ENCODE measurements at regions not wholly inside any gene's neighbourhood (a gene's known extent, or its start where the extent isn't known, plus 50 kb on each side); places are given as distances from the start of the nearest gene placed in this dataset.

DNA sequence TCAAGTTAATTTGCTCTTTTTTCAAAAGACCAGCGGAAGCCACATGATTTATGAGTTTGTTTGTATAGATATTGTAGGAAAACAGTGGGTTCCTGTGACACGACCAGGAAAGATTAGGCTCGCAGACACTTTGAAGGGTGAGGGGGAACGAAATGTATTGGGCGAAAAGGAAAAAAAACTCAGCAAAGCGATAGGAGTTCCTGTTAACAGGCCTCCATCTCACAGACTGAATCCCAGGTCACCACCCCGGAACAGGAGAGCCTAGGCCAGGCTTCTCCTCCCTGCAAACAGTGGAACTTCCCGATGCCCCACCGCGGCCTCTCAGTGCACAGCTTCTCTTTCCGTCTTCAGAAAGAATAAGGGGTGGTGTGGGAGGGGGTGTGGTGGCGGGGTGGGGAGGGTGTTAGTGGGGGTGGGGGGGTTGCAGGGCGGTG is 181.8 kb upstream of the GPRIN3 start:
- no peak for DNase-seq
- Histone ChIP-seq H3K4me3 (no peak overlapping the region), H3K27ac (no peak overlapping the region), H3K9me3 (no peaks in the 10 kb centered on the region), H3K36me3 (no peaks in the 10 kb centered on the region), H3K4me1 (peaks cover 0 to 4% (median 0%) of the 10 kb centered on the region in 4 donors), H3K27me3 (no peaks in the 10 kb centered on the region)
- TF ChIP-seq, protein P1, sequence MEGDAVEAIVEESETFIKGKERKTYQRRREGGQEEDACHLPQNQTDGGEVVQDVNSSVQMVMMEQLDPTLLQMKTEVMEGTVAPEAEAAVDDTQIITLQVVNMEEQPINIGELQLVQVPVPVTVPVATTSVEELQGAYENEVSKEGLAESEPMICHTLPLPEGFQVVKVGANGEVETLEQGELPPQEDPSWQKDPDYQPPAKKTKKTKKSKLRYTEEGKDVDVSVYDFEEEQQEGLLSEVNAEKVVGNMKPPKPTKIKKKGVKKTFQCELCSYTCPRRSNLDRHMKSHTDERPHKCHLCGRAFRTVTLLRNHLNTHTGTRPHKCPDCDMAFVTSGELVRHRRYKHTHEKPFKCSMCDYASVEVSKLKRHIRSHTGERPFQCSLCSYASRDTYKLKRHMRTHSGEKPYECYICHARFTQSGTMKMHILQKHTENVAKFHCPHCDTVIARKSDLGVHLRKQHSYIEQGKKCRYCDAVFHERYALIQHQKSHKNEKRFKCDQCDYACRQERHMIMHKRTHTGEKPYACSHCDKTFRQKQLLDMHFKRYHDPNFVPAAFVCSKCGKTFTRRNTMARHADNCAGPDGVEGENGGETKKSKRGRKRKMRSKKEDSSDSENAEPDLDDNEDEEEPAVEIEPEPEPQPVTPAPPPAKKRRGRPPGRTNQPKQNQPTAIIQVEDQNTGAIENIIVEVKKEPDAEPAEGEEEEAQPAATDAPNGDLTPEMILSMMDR (IDR thresholded peaks at IDR 0.05), result no peak
- no peak for TF ChIP-seq POLR2A (IDR thresholded peaks at IDR 0.05)

DNA sequence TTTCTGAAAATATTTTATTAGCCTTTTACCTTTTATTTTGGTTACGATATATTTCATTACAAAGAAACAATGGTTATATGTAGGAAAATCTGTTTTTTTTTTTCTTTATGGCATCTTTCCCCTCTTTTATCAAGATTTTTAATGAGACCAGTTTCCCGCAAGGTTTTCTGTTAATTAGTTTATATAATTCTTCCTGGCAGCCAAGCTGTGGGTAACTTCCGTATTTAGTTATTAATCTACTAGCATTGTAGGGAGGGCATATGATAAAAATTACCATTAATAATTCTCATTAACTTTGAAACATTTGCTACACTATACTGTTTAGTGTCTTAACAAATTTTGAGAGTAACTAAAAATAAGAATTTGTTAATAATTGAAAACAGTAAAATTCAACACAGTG is 181.1 kb upstream of the GPRIN3 start:
- H3K36me3 ChIP-seq, result no peaks in the 10 kb centered on the region
- H3K27ac ChIP-seq, result no peak overlapping the region
- H3K27me3 ChIP-seq, result no peaks in the 10 kb centered on the region
- no peak overlapping the region for H3K4me3 ChIP-seq
- H3K4me1 ChIP-seq, result peaks cover 0 to 4% (median 0%) of the 10 kb centered on the region in 4 donors
- H3K9me3 ChIP-seq, result no peaks in the 10 kb centered on the region
- DNase-seq, result no peak
- TF ChIP-seq POLR2A (IDR thresholded peaks at IDR 0.05), result no peak
- TF ChIP-seq, protein P1 (IDR thresholded peaks at IDR 0.05), result no peak

DNA sequence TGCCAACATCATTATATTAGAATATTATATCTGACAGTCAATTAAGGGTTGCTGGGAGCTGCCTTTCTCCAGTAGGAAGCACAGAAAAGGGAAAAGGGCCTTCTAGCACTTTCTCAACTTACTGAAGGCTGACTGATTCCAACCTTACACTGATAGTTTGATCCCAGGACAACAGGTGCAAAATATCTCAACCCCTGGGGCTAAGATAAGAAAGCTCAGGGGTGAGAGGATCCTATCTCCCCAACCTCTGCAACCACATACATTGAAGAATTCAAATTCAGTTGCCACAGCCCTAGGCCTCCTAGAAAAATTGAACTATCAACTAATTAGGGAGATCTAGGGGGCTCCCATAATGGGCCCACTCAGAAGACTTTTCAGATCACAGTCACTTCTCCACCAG is 179.1 kb upstream of the GPRIN3 start:
- H3K36me3 ChIP-seq, result no peaks in the 10 kb centered on the region
- no peaks in the 10 kb centered on the region for H3K9me3 ChIP-seq
- H3K4me1 ChIP-seq, result no peaks in the 10 kb centered on the region
- no peak overlapping the region for H3K27ac ChIP-seq
- no peak overlapping the region for H3K4me3 ChIP-seq
- no peak for TF ChIP-seq POLR2A (IDR thresholded peaks at IDR 0.05)
- TF ChIP-seq, protein P1 (IDR thresholded peaks at IDR 0.05), result no peak
- no peaks in the 10 kb centered on the region for H3K27me3 ChIP-seq
- no peak for DNase-seq

DNA sequence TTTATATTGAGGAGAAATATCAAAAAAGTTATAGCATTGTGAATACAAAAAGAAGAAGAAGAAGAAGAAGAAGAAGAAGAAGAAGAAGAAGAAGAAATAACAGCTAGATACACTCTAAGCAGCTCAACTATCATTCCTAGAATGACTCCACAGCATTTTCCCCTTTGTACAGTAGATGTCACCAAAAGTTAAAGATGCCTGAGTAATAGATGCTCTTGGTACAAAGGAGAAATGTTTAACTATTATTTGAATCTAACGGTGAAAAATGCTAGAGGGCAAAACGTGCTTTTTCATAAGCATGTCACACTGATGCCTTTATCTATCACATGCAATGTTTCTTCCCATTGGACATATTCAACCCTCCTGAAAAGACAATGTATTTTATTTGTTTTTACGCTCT is 178.4 kb upstream of the GPRIN3 start:
- no peaks in the 10 kb centered on the region for H3K4me1 ChIP-seq
- TF ChIP-seq, protein P1 (IDR thresholded peaks at IDR 0.05), result peak in 4 of 6 experiments; percentile 18 to 63 (median 52)
- no peak for TF ChIP-seq POLR2A (IDR thresholded peaks at IDR 0.05)
- DNase-seq, result no peak
- H3K9me3 ChIP-seq, result no peaks in the 10 kb centered on the region
- H3K4me3 ChIP-seq, result no peak overlapping the region
- no peaks in the 10 kb centered on the region for H3K27me3 ChIP-seq
- no peaks in the 10 kb centered on the region for H3K36me3 ChIP-seq
- H3K27ac ChIP-seq, result no peak overlapping the region

DNA sequence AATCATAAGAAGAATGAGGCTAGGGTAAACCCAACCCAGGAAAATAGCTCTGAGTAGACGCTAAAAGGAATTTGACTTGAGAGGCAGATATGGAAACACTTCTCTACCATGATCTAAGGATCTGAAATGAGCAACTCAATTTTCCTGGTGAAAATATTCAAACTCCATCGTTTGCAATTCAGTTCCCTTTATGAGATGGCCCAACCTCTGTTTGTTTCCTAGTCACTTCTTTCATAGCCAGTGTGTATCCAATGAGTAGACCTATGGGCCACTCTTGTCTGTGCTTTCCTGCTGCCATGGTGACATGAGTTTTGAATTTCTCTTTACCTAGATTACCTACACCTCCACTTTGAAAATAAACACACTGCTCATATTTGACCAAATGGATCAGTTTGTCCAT is 176.2 kb upstream of the GPRIN3 start:
- TF ChIP-seq POLR2A (IDR thresholded peaks at IDR 0.05), result no peak
- TF ChIP-seq, protein P1 (IDR thresholded peaks at IDR 0.05), result no peak
- Histone ChIP-seq H3K4me1 (no peaks in the 10 kb centered on the region), H3K27me3 (no peaks in the 10 kb centered on the region), H3K36me3 (no peaks in the 10 kb centered on the region), H3K4me3 (no peak overlapping the region), H3K9me3 (no peaks in the 10 kb centered on the region), H3K27ac (no peak overlapping the region)
- DNase-seq, result no peak
